Thoracic aorta (tissue), 2 donors: ENCODE measurements at regions not wholly inside any gene's neighbourhood (a gene's known extent, or its start where the extent isn't known, plus 50 kb on each side); places are given as distances from the start of the nearest gene placed in this dataset.
"Not testable (repeated sequence)": the region's sequence is repeated elsewhere in the genome, so short reads cannot be mapped to it uniquely, and the experiment has no call there.

ENCODE experiments used
- ATAC-seq: fragments of 150-250 bp; one replicate; pipeline ENCODE4 v1.8.0; 2017; ENCODE audit warnings: low read depth; ENCODE audit not compliant: insufficient number of reproducible peaks, low FRiP score
- DNase-seq: peaks from one replicate; pipeline ENCODE4 v3.0.0-alpha.2; 2020; ENCODE audit warnings: low spot score
- H3K27ac ChIP-seq, 2 donors: fragments of 200-600 bp; sonication (generic); 1 replicate in 1 of 2; 2 replicates in 1 of 2; pipeline ENCODE4 v1.5.1; 2016; ENCODE audit warnings: mild to moderate bottlenecking in 2 of 2, moderate library complexity in 2 of 2
- H3K27me3 ChIP-seq: fragments of 200-600 bp; sonication (generic); replicated peaks from 2 replicates; pipeline ENCODE4 v1.6.0; 2016; ENCODE audit warnings: mild to moderate bottlenecking; ENCODE audit not compliant: insufficient read depth
- H3K36me3 ChIP-seq: fragments of 200-600 bp; sonication (generic); one replicate; pipeline ENCODE4 v1.5.1; 2016
- H3K4me1 ChIP-seq, 2 donors: fragments of 200-600 bp; sonication (generic); 1 replicate in 1 of 2; 2 replicates in 1 of 2; pipeline versions ENCODE4 v1.5.1 to v1.6.0; 2016; ENCODE audit warnings: low read depth in 2 of 2, mild to moderate bottlenecking in 1 of 2; ENCODE audit not compliant: control insufficient read depth in 1 of 2
- H3K4me3 ChIP-seq: fragments of 200-600 bp; sonication (generic); 2 replicates; pipeline ENCODE4 v1.5.1; 2016; ENCODE audit warnings: mild to moderate bottlenecking
- H3K9me3 ChIP-seq: fragments of 200-600 bp; sonication (generic); 2 replicates; pipeline ENCODE4 v1.5.1; 2016
- CTCF ChIP-seq: fragments of 200-600 bp; sonication (generic); IDR thresholded peaks from one replicate; pipeline ENCODE4 v1.5.1; 2019; ENCODE audit warnings: antibody characterized with exemption

GRCh38 chr20:46785958-46786357, 76.5 kb downstream of the SLC2A10 start:
- no peak for TF ChIP-seq CTCF
- no peaks in the 10 kb centered on the region for H3K36me3 ChIP-seq
- ATAC-seq = no peak

GRCh38 chr20:46786566-46786965, 77.1 kb downstream of the SLC2A10 start:
- Histone ChIP-seq H3K4me3 (no peak overlapping the region), H3K9me3 (no peaks in the 10 kb centered on the region), H3K27me3 (no peaks in the 10 kb centered on the region), H3K36me3 (no peaks in the 10 kb centered on the region), H3K27ac (no peak overlapping the region), H3K4me1 (no peaks in the 10 kb centered on the region)
- DNase-seq (no peak), ATAC-seq (no peak)
- TF ChIP-seq CTCF = no peak

More at GRCh38 chr20:46785958-46786357, 76.5 kb downstream of the SLC2A10 start:
- no peak for DNase-seq
- no peaks in the 10 kb centered on the region for H3K4me1 ChIP-seq
- H3K27ac ChIP-seq = no peak overlapping the region
- H3K4me3 ChIP-seq = no peak overlapping the region
- no peaks in the 10 kb centered on the region for H3K27me3 ChIP-seq
- no peaks in the 10 kb centered on the region for H3K9me3 ChIP-seq

GRCh38 chr20:46787991-46788762, 78.7 kb downstream of the SLC2A10 start:
- no peaks in the 10 kb centered on the region for H3K36me3 ChIP-seq
- H3K4me1 ChIP-seq = no peaks in the 10 kb centered on the region
- DNase-seq (no peak), ATAC-seq (no peak)
- no peaks in the 10 kb centered on the region for H3K9me3 ChIP-seq
- H3K27ac ChIP-seq = no peak overlapping the region
- no peaks in the 10 kb centered on the region for H3K27me3 ChIP-seq
- no peak for TF ChIP-seq CTCF
- no peak overlapping the region for H3K4me3 ChIP-seq

GRCh38 chr20:46788763-46789091, 79.3 kb downstream of the SLC2A10 start:
- H3K27me3 ChIP-seq, ATAC-seq: not testable (repeated sequence)

GRCh38 chr20:46789339-46790028, 80.0 kb downstream of the SLC2A10 start:
- Histone ChIP-seq H3K27me3 (no peaks in the 10 kb centered on the region), H3K27ac (no peak overlapping the region), H3K4me1 (no peaks in the 10 kb centered on the region), H3K36me3 (no peaks in the 10 kb centered on the region), H3K9me3 (no peaks in the 10 kb centered on the region), H3K4me3 (no peak overlapping the region)
- ATAC-seq (no peak), DNase-seq (no peak)
- TF ChIP-seq CTCF = no peak

More at GRCh38 chr20:46788763-46789091, 79.3 kb downstream of the SLC2A10 start:
- not testable (repeated sequence) for DNase-seq, H3K36me3 ChIP-seq, H3K27ac ChIP-seq, H3K4me1 ChIP-seq, H3K4me3 ChIP-seq, H3K9me3 ChIP-seq
